Activated CD4-positive, alpha-beta T cell treated with anti-CD3 and anti-CD28 coated beads, Interleukin-2, Interleukin-6, amounts not matched to agents 100 ng/mL and 50 ng/mL, durations not matched to agents 16 hours and 8 hours (primary cell): ENCODE measurements at regions not wholly inside any gene's neighbourhood (a gene's known extent, or its start where the extent isn't known, plus 50 kb on each side); places are given as distances from the start of the nearest gene placed in this dataset.
"Not testable (repeated sequence)": the region's sequence is repeated elsewhere in the genome, so short reads cannot be mapped to it uniquely, and the experiment has no call there.

ENCODE experiments used
- DNase-seq: peaks from one replicate; pipeline ENCODE4 v3.0.0-alpha.2; 2020

- not testable (repeated sequence) for DNase-seq
These were observed 150.6 kb downstream of the NPIPB11 start for GRCh38 chr16:29255957-29256356.

- DNase-seq: not testable (repeated sequence)
These were observed 151.1 kb downstream of the NPIPB11 start for GRCh38 chr16:29255496-29255796.

- no peak for DNase-seq
These were observed 151.6 kb downstream of the NPIPB11 start for GRCh38 chr16:29254676-29255495.

- not testable (repeated sequence) for DNase-seq
These were observed 152.6 kb downstream of the NPIPB11 start for GRCh38 chr16:29253716-29254590.

GRCh38 chr16:29253066-29253590 lies 153.4 kb downstream of the NPIPB11 start:
- not testable (repeated sequence) for DNase-seq

GRCh38 chr16:29252311-29252710 lies 154.2 kb downstream of the NPIPB11 start:
- not testable (repeated sequence) for DNase-seq

GRCh38 chr16:29251571-29252011 lies 154.9 kb downstream of the NPIPB11 start:
- not testable (repeated sequence) for DNase-seq

GRCh38 chr16:29250923-29251434 lies 155.5 kb downstream of the NPIPB11 start:
- DNase-seq: not testable (repeated sequence)

- DNase-seq: not testable (repeated sequence)
These were observed 156.0 kb downstream of the NPIPB11 start for GRCh38 chr16:29250469-29250868.

- DNase-seq: not testable (repeated sequence)
These were observed 157.6 kb downstream of the NPIPB11 start for GRCh38 chr16:29248940-29249318.

GRCh38 chr16:29248306-29248939 lies 158.1 kb downstream of the NPIPB11 start:
- not testable (repeated sequence) for DNase-seq

GRCh38 chr16:29246091-29246490 lies 160.4 kb downstream of the NPIPB11 start:
- not testable (repeated sequence) for DNase-seq

- DNase-seq: no peak
These were observed 168.5 kb downstream of the NPIPB11 start for GRCh38 chr16:29237971-29238370.

- DNase-seq: not testable (repeated sequence)
These were observed 169.0 kb downstream of the NPIPB11 start for GRCh38 chr16:29237495-29237894.

GRCh38 chr16:29237023-29237422 lies 169.5 kb downstream of the NPIPB11 start:
- DNase-seq: not testable (repeated sequence)

GRCh38 chr16:29235836-29236370 lies 170.6 kb downstream of the NPIPB11 start:
- not testable (repeated sequence) for DNase-seq

GRCh38 chr16:29234536-29235275 lies 171.8 kb downstream of the NPIPB11 start:
- not testable (repeated sequence) for DNase-seq

- DNase-seq: not testable (repeated sequence)
These were observed 172.7 kb downstream of the NPIPB11 start for GRCh38 chr16:29233705-29234404.

- DNase-seq: no peak
These were observed 173.5 kb downstream of the NPIPB11 start for GRCh38 chr16:29232811-29233704.

- not testable (repeated sequence) for DNase-seq
These were observed 174.3 kb downstream of the NPIPB11 start for GRCh38 chr16:29232160-29232705.
